ENCODE measurements at regions not wholly inside any gene's neighbourhood (a gene's known extent, or its start where the extent isn't known, plus 50 kb on each side); places are given as distances from the start of the nearest gene placed in this dataset.

DNA sequence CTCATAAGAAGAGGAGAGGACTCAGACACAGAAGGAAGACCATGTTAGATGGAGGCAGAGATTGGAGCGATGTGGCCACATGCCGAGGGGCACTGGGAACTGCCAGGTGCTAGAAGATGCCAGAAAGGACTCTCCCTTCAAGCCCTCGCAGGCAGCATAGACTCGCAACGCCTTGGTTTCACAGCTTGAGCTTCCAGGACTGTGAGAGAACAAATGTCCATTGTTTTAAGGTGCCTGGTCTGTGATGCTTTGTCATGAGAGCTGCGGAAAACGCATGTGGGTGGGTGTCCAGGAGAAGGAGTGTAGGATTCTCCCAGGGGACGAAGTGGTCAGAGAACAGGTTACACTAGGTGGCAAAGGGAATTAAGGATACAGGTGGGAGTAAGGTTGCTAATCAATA, 125.9 kb upstream of the USP29 start:
- no peak for TF ChIP-seq CTCF (conservative IDR thresholded peaks at IDR 0.05)
- TF ChIP-seq ZFX (IDR thresholded peaks at IDR 0.05): no peak

All from C4-2B (cell line).